Neural progenitor cell (in vitro differentiated cells): ENCODE measurements at regions not wholly inside any gene's neighbourhood (a gene's known extent, or its start where the extent isn't known, plus 50 kb on each side); places are given as distances from the start of the nearest gene placed in this dataset.

Experiments
- EZH2phosphoT487 ChIP-seq: fragments of 200-600 bp; sonication (generic); IDR thresholded peaks from 2 replicates; pipeline ENCODE4 v1.6.1; 2017; ENCODE audit warnings: antibody characterized with exemption
- TF ChIP-seq, protein P1 (sequence below): fragments of 200-600 bp; sonication (generic); IDR thresholded peaks from 2 replicates; pipeline ENCODE4 v1.5.1; 2017; ENCODE audit warnings: antibody characterized with exemption, mild to moderate bottlenecking

DNA sequence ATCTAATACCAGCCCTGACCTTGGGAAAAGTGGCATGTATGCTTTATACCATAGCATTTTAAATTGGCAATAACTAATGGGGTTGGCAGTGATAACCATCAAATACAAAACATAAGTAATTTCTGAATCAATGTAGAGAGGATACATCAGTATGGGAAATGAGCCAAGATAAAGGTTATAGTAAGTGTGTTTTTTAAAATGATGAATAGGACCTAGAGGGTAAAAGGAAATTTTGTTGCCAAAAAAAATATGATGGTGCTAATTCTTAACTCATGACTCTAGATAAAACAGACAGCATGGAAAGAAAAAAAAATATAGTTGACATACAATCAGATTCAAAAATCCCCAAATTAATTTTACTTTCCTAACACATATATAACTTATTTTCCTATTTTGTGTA, 75.4 kb upstream of the ROBO1 start:
- TF ChIP-seq, protein P1, sequence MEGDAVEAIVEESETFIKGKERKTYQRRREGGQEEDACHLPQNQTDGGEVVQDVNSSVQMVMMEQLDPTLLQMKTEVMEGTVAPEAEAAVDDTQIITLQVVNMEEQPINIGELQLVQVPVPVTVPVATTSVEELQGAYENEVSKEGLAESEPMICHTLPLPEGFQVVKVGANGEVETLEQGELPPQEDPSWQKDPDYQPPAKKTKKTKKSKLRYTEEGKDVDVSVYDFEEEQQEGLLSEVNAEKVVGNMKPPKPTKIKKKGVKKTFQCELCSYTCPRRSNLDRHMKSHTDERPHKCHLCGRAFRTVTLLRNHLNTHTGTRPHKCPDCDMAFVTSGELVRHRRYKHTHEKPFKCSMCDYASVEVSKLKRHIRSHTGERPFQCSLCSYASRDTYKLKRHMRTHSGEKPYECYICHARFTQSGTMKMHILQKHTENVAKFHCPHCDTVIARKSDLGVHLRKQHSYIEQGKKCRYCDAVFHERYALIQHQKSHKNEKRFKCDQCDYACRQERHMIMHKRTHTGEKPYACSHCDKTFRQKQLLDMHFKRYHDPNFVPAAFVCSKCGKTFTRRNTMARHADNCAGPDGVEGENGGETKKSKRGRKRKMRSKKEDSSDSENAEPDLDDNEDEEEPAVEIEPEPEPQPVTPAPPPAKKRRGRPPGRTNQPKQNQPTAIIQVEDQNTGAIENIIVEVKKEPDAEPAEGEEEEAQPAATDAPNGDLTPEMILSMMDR = no peak
- TF ChIP-seq EZH2phosphoT487 = no peak
